ENCODE measurements at regions not wholly inside any gene's neighbourhood (a gene's known extent, or its start where the extent isn't known, plus 50 kb on each side); places are given as distances from the start of the nearest gene placed in this dataset.

- peaks cover 2% of the 10 kb centered on the region for H3K4me1 Mint-ChIP-seq
- Histone ChIP-seq H3K4me1 (ENCODE audit: control insufficient read depth in 1 of 2, insufficient read depth in 2 of 2, low read length in 2 of 2) (no peaks in the 10 kb centered on the region), H3K4me3 (replicated peaks in 1 of 3; ENCODE audit: low read depth in 2 of 3, low read length in 3 of 3) (no peak overlapping the region), H3K27ac (ENCODE audit: low read depth in 1 of 2, low read length in 2 of 2) (no peak overlapping the region), H3K36me3 (replicated peaks in 1 of 2; ENCODE audit: control insufficient read depth in 1 of 2, insufficient read depth in 2 of 2, low read length in 2 of 2) (no peaks in the 10 kb centered on the region), H3K27me3 (ENCODE audit: control insufficient read depth in 2 of 2, insufficient read depth in 2 of 2, low read length in 2 of 2) (no peaks in the 10 kb centered on the region), H2AFZ (ENCODE audit: insufficient read depth, low read depth, low read length, poor library complexity, severe bottlenecking) (no peak overlapping the region), H3K9ac (ENCODE audit: insufficient read depth, low read length, poor library complexity, severe bottlenecking) (no peak overlapping the region), H3K4me2 (replicated peaks; ENCODE audit: extremely low read depth, low read length, poor library complexity, severe bottlenecking) (no peak overlapping the region), H3K9me3 (replicated peaks in 1 of 2; ENCODE audit: control insufficient read depth in 1 of 2, insufficient read depth in 1 of 2, low read length in 2 of 2) (no peaks in the 10 kb centered on the region), H4K20me1 (ENCODE audit: insufficient read depth, low read length) (no peaks in the 10 kb centered on the region), H3K79me2 (ENCODE audit: insufficient read depth, low read length) (no peaks in the 10 kb centered on the region)
- H3K4me3 Mint-ChIP-seq = no peak overlapping the region
- no peak for TF ChIP-seq CTCF (IDR thresholded peaks at IDR 0.05)
- peaks cover 0 to 1% (median 0%) of the 10 kb centered on the region in 3 donors for H3K27me3 Mint-ChIP-seq (ENCODE audit: low read depth in 3 of 3)
- DNase-seq = no peak
- 91% methylated on average over 6 of the region's 9 CpGs for WGBS (ENCODE audit: insufficient coverage)
- H3K27ac Mint-ChIP-seq = no peak overlapping the region
- H3K9me3 Mint-ChIP-seq = peaks cover 0 to 10% (median 5%) of the 10 kb centered on the region in 7 donors
- intact Hi-C loops (cut with micrococcal nuclease) = no loop called here
- H3K36me3 Mint-ChIP-seq = no peaks in the 10 kb centered on the region
Observed at GRCh38 chr2:172350839-172351479, 76.4 kb upstream of the ITGA6 start.

- Mint-ChIP-seq H3K27me3 (ENCODE audit: low read depth in 3 of 3) (peaks cover 0 to 1% (median 0%) of the 10 kb centered on the region in 3 donors), H3K27ac (no peak overlapping the region), H3K4me3 (no peak overlapping the region), H3K36me3 (no peaks in the 10 kb centered on the region), H3K4me1 (peaks cover 2% of the 10 kb centered on the region), H3K9me3 (peaks cover 0 to 10% (median 5%) of the 10 kb centered on the region in 7 donors)
- no peak overlapping the region for H3K4me3 ChIP-seq (replicated peaks in 1 of 3; ENCODE audit: low read depth in 2 of 3, low read length in 3 of 3)
- TF ChIP-seq CTCF (IDR thresholded peaks at IDR 0.05) = no peak
- no peaks in the 10 kb centered on the region for H3K79me2 ChIP-seq (ENCODE audit: insufficient read depth, low read length)
- intact Hi-C loops (cut with micrococcal nuclease) = no loop called here
- no peaks in the 10 kb centered on the region for H3K27me3 ChIP-seq (ENCODE audit: control insufficient read depth in 2 of 2, insufficient read depth in 2 of 2, low read length in 2 of 2)
- no peaks in the 10 kb centered on the region for H3K9me3 ChIP-seq (replicated peaks in 1 of 2; ENCODE audit: control insufficient read depth in 1 of 2, insufficient read depth in 1 of 2, low read length in 2 of 2)
- H3K9ac ChIP-seq (ENCODE audit: insufficient read depth, low read length, poor library complexity, severe bottlenecking) = no peak overlapping the region
- H4K20me1 ChIP-seq (ENCODE audit: insufficient read depth, low read length) = no peaks in the 10 kb centered on the region
- DNase-seq = no peak
- H2AFZ ChIP-seq (ENCODE audit: insufficient read depth, low read depth, low read length, poor library complexity, severe bottlenecking) = no peak overlapping the region
- no peak overlapping the region for H3K27ac ChIP-seq (ENCODE audit: low read depth in 1 of 2, low read length in 2 of 2)
- H3K36me3 ChIP-seq (replicated peaks in 1 of 2; ENCODE audit: control insufficient read depth in 1 of 2, insufficient read depth in 2 of 2, low read length in 2 of 2) = no peaks in the 10 kb centered on the region
- H3K4me1 ChIP-seq (ENCODE audit: control insufficient read depth in 1 of 2, insufficient read depth in 2 of 2, low read length in 2 of 2) = no peaks in the 10 kb centered on the region
- no peak overlapping the region for H3K4me2 ChIP-seq (replicated peaks; ENCODE audit: extremely low read depth, low read length, poor library complexity, severe bottlenecking)
- WGBS (ENCODE audit: insufficient coverage) = 95% methylated on average over 3 of the region's 4 CpGs
Observed at GRCh38 chr2:172351586-172351985, 75.8 kb upstream of the ITGA6 start.
